Left hindlimb (tissue), 1 donor: ENCODE measurements at regions not wholly inside any gene's neighbourhood (a gene's known extent, or its start where the extent isn't known, plus 50 kb on each side); places are given as distances from the start of the nearest gene placed in this dataset.
"Not testable (repeated sequence)": the region's sequence is repeated elsewhere in the genome, so short reads cannot be mapped to it uniquely, and the experiment has no call there.

Experiments used
- DNase-seq: peaks from one replicate; pipeline ENCODE4 v3.0.0-alpha.2; 2018

DNA sequence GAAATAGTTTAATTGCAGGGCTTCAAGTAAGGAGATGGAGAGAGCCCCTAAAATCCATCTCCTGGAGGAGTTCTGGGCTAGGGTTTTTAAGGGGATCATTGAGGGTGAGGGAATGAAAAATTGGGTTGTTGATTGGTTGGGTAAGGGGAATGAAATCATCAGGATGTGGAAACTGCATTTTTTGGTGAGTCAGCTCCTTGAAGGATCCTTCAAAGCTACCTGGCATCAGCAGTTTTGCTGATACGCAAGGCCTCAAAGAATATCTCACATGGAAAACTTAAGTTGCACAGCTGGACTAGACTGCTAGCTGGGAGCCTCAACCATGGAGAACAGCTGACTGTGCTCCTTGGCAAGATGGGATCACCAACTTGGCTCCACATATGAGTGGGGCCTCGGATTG lies 136.7 kb downstream of the FGF10 start:
- no peak for DNase-seq

DNA sequence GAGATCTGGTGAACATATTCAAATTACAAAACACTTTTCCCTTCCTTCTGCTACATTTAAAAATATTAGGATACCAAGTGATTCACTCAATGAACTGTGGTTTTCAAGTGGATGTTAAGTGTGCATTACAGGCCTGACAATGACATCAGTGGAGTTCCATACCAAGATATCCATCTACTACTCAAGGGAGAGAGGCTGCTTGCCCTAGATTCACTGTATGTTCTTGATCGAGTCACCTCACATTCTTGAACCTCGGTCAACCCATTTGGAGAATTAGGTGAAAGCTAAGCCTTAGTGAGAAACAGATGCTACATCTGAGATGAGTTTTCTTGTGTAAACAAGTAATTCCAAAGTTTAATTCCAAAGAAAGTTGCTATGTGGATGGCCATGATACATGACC lies 142.2 kb downstream of the FGF10 start:
- no peak for DNase-seq

DNA sequence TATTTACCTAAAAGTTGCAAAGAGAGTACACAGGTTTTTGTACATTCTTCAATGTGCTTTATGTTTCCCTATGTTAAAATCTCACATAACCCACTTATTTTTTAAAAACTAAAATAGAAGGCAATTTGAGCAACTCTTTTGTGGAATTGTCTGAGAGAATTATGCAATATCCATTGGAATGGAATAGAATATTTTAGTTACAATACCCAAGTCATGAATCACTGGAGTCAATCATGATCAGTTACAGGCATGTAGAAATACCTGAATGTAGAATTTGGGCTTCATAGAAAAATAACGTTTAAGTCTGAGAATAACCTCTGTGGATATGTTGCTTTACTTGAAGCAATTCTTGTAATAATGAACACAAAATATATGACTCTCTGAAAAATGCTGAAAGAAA lies 143.3 kb downstream of the FGF10 start:
- no peak for DNase-seq

DNA sequence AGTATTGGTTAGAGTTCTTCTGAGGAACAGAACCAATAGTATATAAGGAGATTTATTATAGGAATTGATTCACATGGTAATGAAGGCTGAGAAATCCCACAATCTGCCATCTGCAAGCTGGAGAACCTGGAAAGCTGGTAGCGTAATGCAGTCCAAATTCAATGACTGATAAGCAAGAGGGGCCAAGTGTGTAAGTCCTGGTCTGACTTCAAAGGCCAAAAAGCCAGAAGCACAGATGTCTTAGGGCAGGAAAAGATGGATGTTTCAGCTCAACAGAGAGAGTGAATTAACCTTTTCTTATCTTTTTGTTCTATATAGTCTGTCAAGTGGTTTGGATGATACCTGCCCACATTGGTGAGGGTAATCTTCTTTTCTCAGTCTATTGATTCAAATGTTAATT lies 146.4 kb downstream of the FGF10 start:
- DNase-seq = no peak

DNA sequence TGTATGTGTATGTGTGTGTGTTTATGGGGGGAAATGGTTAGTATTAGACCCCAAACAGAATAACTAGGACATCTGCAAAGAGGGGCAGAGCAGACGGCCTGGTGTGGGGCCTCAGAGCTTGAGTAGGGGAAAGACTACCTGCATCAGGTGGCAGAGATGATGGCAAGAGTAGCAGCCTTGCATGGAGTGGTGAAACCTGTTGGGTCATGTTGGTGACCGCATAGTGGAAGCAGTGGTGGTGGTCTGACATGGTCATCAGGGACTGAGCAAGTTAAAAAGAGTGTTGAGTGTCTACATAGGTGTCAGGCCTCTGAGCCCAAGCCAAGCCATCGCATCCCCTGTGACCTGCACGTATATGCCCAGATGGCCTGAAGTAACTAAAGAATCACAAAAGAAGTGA lies 153.2 kb downstream of the FGF10 start:
- no peak for DNase-seq

GRCh38 chr5:44233691-44234090 lies 155.5 kb downstream of the FGF10 start:
- DNase-seq = no peak

- DNase-seq = no peak
Measured at GRCh38 chr5:44225231-44226160, 163.7 kb downstream of the FGF10 start.

DNA sequence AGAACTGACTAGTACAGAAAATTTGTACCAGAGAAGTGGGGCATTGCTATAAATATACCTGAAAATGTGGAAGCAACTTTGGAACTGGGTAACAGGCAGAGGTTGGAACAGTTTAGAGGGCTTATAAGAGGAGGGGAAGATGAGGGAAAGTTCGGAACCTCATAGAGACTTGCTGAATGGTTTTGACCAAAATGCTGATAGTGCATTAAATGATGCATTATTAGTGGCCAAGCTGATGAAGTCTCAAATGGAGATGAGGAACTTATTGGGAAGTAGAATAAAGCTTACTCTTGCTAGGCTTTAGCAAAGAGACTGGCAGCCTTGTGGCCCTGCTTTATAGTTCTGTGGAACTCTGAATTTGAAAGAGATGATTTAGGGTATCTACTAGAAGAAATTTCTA lies 189.8 kb downstream of the FGF10 start:
- no peak for DNase-seq

DNA sequence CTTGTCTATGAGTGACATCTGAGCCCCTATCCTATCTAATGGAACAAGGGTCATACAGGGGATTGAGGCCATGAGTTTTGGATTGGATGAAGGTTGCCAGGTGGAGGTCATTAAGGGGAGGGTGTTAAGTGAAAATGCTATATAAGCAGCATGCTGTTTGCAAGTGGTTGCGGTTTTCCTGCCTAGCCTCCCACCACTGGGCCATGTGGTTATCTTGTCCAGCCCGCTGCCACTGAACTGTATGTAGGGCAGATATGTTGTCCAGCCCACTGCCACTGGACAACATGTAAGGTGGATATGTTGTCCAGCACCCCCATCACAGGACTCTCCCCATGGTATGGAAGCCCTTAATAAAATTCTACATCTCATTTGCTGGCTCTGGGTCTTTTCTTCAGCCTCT lies 200.0 kb downstream of the FGF10 start:
- DNase-seq = no peak

GRCh38 chr5:44187973-44188372 lies 201.2 kb downstream of the FGF10 start:
- DNase-seq = no peak

DNA sequence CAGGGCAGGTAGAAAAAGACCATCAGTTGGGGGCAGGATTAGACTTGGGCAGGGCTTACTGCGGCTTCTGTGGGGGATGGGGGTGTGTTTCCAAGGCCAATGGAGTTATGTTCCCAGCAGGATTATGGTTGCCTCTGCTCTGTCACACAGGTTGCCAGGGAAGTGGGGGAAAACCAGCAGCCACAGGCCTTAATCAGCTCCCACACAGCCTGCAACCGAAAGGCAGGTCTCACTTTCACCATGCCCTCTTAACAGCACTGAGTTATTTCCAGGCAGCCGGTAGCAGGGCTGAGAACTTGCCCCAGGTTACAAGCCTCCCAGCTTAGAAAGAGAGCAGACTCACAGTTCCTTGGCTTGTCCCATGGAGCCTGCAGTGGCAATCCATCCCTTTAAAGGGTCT lies 205.5 kb downstream of the FGF10 start:
- no peak for DNase-seq

GRCh38 chr5:44183312-44183711 lies 205.9 kb downstream of the FGF10 start:
- DNase-seq = no peak

GRCh38 chr5:44178414-44178813 lies 210.8 kb downstream of the FGF10 start:
- no peak for DNase-seq

- no peak for DNase-seq
Measured at GRCh38 chr5:44167540-44167939, 221.7 kb downstream of the FGF10 start.

GRCh38 chr5:44160369-44160768 lies 228.9 kb downstream of the FGF10 start:
- DNase-seq = no peak

GRCh38 chr5:44150075-44150723 lies 239.0 kb downstream of the FGF10 start:
- no peak for DNase-seq

GRCh38 chr5:44117947-44118346 lies 271.3 kb downstream of the FGF10 start:
- peak; percentile 40 for DNase-seq

DNA sequence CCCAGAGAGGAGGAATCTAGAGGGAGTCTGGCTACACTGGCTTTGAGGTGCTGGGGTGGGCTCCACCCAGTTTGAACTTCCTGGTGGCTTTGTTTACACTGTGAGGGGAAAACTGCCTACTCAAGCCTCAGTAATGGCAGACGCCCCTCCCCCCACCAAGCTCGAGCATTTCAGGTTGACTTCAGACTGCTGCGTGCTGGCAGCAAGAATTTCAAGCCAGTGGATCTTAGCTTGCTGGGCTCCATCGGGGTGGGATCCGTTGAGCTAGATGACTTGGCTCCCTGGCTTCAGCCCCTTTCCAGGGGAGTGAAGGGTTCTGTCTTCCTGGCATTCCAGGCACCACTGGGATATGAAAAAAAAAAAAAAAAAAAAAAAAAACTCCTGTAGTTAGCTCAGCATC lies 281.0 kb downstream of the FGF10 start:
- DNase-seq = not testable (repeated sequence)

DNA sequence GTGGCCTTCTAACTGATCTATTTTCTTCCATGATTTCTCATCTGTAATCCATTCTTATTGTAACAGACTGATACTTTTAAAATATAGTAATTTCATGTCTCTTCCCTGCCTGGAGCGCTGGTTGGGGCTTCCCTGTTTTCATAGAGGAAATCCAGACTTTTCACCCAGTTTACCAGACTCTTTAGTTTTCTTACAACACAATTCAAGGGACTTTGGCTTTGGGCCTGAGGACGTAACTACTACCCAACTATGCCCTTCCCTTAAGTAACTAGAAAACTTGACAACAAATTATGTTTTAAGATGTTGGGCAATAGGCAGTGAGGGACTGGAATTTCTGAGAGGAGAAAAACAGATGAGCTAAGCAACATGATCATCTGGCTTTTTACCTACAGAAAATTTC lies 289.6 kb downstream of the FGF10 start:
- no peak for DNase-seq

- DNase-seq = peak; percentile 50
Measured at GRCh38 chr5:44089424-44090144, 299.6 kb downstream of the FGF10 start.

DNA sequence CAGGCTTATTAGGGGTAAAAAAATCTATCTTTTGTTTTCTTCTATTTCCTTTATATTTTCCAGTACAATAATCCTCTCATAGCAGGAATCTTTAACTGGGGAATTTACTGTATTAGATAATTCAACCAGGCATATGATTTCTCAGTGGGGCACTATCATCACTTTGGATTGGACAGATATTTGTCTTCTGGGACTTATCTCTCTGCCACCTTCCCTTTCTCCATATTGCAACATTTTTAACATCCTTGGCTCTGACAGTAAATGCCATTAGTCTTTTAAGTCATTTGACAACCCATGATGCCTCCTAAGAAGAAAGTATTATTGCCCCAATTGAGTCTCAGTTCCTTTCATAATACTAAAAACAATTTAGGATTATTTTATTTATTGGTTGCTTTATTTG lies 304.1 kb downstream of the FGF10 start:
- DNase-seq = no peak

DNA sequence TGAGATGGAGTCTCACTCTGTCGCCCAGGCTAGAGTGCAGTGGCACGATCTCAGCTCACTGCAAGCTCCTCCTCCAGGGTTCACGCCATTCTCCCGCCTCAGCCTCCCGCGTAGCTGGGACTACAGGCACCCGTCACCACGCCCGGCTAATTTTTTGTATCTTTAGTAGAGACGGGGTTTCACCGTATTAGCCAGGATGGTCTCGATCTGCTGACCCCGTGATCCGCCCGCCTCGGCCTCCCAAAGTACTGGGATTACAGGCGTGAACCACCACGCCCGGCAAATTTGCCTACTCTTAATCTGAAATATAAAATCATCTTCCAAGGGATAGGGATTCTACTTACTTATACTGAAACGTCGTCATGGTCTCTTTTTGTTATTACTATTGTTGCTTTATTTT lies 314.7 kb downstream of the FGF10 start:
- DNase-seq = not testable (repeated sequence)

GRCh38 chr5:44051591-44051990 lies 337.6 kb downstream of the FGF10 start:
- DNase-seq = no peak
